Fibroblast of mammary gland (primary cell): ENCODE measurements at regions not wholly inside any gene's neighbourhood (a gene's known extent, or its start where the extent isn't known, plus 50 kb on each side); places are given as distances from the start of the nearest gene placed in this dataset.
"Not testable (repeated sequence)": the region's sequence is repeated elsewhere in the genome, so short reads cannot be mapped to it uniquely, and the experiment has no call there.

ENCODE experiments used
- DNase-seq: peaks from one replicate; pipeline ENCODE4 v3.0.0-alpha.2; 2010; ENCODE audit warnings: low read depth
- H3K4me3 ChIP-seq: 2 replicates; pipeline ENCODE4 v1.5.1; 2011; ENCODE audit warnings: low read depth, mild to moderate bottlenecking, low read length, moderate library complexity; ENCODE audit not compliant: control insufficient read depth
- TF ChIP-seq, protein P1 (sequence below): conservative IDR thresholded peaks from 2 replicates; pipeline ENCODE4 v1.5.1; 2011; ENCODE audit warnings: low read depth, low read length, inconsistent platforms; ENCODE audit not compliant: control insufficient read depth, insufficient read depth

DNA sequence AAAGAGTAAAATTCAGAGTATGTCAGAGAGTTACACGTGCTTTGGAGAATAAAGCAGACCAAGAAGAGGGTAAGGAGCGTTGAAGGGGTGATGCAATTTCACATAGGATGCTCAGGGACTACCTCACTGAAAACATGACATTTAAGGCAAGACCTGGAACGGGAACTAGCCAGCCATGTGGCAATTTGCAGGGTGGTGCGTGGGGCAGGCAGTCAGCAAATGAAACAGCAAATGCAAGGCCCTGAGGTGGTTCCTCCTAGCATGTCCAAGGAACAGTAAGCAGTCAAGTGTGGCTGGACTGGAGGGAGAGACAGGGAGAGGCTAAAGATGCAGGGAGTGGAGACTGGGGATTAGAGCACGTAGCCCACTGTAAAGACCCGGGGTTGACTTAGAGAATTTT lies 146.1 kb upstream of the LPP start:
- DNase-seq = no peak
- H3K4me3 ChIP-seq = no peak overlapping the region
- TF ChIP-seq, protein P1, sequence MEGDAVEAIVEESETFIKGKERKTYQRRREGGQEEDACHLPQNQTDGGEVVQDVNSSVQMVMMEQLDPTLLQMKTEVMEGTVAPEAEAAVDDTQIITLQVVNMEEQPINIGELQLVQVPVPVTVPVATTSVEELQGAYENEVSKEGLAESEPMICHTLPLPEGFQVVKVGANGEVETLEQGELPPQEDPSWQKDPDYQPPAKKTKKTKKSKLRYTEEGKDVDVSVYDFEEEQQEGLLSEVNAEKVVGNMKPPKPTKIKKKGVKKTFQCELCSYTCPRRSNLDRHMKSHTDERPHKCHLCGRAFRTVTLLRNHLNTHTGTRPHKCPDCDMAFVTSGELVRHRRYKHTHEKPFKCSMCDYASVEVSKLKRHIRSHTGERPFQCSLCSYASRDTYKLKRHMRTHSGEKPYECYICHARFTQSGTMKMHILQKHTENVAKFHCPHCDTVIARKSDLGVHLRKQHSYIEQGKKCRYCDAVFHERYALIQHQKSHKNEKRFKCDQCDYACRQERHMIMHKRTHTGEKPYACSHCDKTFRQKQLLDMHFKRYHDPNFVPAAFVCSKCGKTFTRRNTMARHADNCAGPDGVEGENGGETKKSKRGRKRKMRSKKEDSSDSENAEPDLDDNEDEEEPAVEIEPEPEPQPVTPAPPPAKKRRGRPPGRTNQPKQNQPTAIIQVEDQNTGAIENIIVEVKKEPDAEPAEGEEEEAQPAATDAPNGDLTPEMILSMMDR = no peak

DNA sequence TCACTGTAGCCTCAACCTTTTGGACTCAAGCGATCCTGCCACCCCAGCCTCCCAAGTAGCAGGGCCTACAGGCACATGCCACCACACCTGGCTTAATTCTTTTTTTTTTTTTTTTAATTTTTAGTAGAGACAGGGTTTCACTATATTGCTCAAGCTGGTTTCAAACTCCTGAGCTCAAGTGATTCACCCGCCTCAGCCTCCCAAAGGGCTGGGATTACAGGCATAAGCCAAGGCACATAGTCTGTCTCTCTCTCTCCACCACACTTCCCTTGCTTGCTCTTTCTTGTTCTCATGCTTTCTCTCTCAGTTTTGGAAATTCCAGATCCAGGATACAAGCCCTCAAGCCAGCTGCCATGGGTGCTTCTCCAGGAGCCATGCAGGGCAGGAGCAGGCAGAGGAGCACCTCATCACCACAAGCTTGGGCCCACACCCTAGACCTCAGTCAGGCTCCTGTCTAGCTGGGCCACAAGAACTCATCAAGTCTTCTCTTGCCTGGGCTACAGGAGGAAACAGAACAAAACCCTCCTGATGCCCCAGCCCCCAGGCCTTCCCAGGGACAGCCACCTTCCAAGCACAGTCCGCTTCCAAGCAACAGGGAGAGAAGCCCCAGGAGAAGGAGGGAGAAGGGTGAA lies 145.3 kb upstream of the LPP start:
- TF ChIP-seq, protein P1 = no peak
- no peak overlapping the region for H3K4me3 ChIP-seq
- peak; percentile 30 for DNase-seq

GRCh38 chr3:188010478-188010877 lies 143.5 kb upstream of the LPP start:
- TF ChIP-seq, protein P1 = no peak
- no peak for DNase-seq
- H3K4me3 ChIP-seq = no peak overlapping the region

DNA sequence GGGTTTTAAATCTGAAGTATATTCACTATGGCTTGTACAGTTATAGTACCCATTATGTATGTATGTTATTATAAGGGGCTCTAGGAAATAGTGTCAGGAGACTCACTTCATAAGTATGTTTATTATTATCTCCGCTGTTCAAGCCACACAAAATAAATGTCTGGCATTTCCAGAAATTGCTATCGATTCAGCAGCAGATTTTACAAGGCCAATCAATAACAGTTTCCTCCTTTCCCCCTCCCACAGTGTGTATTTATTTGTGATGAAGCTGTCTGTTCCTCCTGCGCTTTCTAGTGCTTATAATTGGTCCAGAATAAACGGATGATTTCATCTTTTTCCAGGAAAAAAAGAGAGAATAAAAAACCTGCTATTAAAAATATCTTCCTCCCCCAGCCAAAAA lies 134.2 kb upstream of the LPP start:
- H3K4me3 ChIP-seq = no peak overlapping the region
- TF ChIP-seq, protein P1 = no peak
- DNase-seq = no peak

- TF ChIP-seq, protein P1 = no peak
Measured at GRCh38 chr3:188021041-188021440, 132.9 kb upstream of the LPP start.

GRCh38 chr3:188021502-188022040 lies 132.4 kb upstream of the LPP start:
- no peak overlapping the region for H3K4me3 ChIP-seq
- peak; percentile 51 for DNase-seq
- TF ChIP-seq, protein P1 = no peak

More at GRCh38 chr3:188021041-188021440, 132.9 kb upstream of the LPP start:
- no peak overlapping the region for H3K4me3 ChIP-seq
- peak; percentile 28 for DNase-seq

GRCh38 chr3:188022902-188023301 lies 131.1 kb upstream of the LPP start:
- not testable (repeated sequence) for DNase-seq, H3K4me3 ChIP-seq
